ENCODE measurements at regions not wholly inside any gene's neighbourhood (a gene's known extent, or its start where the extent isn't known, plus 50 kb on each side); places are given as distances from the start of the nearest gene placed in this dataset.
"Not testable (repeated sequence)": the region's sequence is repeated elsewhere in the genome, so short reads cannot be mapped to it uniquely, and the experiment has no call there.

- TF ChIP-seq CTCF, POLR2A (IDR thresholded peaks at IDR 0.05): not testable (repeated sequence)
These were observed 65.1 kb upstream of the THOC3 start for GRCh38 chr5:176033186-176033585.
